Cardiac muscle cell (in vitro differentiated cells and primary cell): ENCODE measurements at regions not wholly inside any gene's neighbourhood (a gene's known extent, or its start where the extent isn't known, plus 50 kb on each side); places are given as distances from the start of the nearest gene placed in this dataset.

Experiments used
- DNase-seq, 2 donors: peaks; one replicate each; pipeline versions ENCODE4 v3.0.0 to v3.0.0-alpha.2; 2010 to 2017; ENCODE audit warnings: low read depth in 1 of 2, low spot score in 1 of 2
- H3K27ac ChIP-seq: fragments of 200-600 bp; sonication (generic); 2 replicates; pipeline ENCODE4 v1.5.1; 2016
- H3K27me3 ChIP-seq: fragments of 200-600 bp; sonication (generic); 2 replicates; pipeline ENCODE4 v1.6.0; 2016; ENCODE audit warnings: control low read depth
- H3K36me3 ChIP-seq: fragments of 200-600 bp; sonication (generic); 2 replicates; pipeline ENCODE4 v1.5.1; 2016; ENCODE audit warnings: control low read depth
- H3K4me1 ChIP-seq: fragments of 200-600 bp; sonication (generic); 2 replicates; pipeline ENCODE4 v1.8.1; 2017; ENCODE audit warnings: low read depth, mild to moderate bottlenecking, mixed run types
- H3K4me3 ChIP-seq: fragments of 200-600 bp; sonication (generic); 2 replicates; pipeline ENCODE4 v1.5.1; 2016; ENCODE audit warnings: mild to moderate bottlenecking
- H3K9me3 ChIP-seq: fragments of 200-600 bp; sonication (generic); 2 replicates; pipeline ENCODE4 v1.5.1; 2017; ENCODE audit warnings: low read depth, mild to moderate bottlenecking, control low read depth
- CTCF ChIP-seq: IDR thresholded peaks from 2 replicates; pipeline ENCODE4 v1.5.1; 2012; ENCODE audit warnings: low read depth, mild to moderate bottlenecking, low read length

- H3K4me1 ChIP-seq: no peaks in the 10 kb centered on the region
- no peak for TF ChIP-seq CTCF
- H3K4me3 ChIP-seq: no peak overlapping the region
- H3K36me3 ChIP-seq: no peaks in the 10 kb centered on the region
- H3K27ac ChIP-seq: no peak overlapping the region
- no peaks in the 10 kb centered on the region for H3K9me3 ChIP-seq
- H3K27me3 ChIP-seq: no peaks in the 10 kb centered on the region
- DNase-seq: no peak
Observed at GRCh38 chr1:90273241-90273774, 278.4 kb downstream of the ZNF326 start.

GRCh38 chr1:90262791-90263190, 267.9 kb downstream of the ZNF326 start:
- H3K27ac ChIP-seq: no peak overlapping the region
- H3K36me3 ChIP-seq: no peaks in the 10 kb centered on the region
- no peaks in the 10 kb centered on the region for H3K27me3 ChIP-seq
- TF ChIP-seq CTCF: no peak
- H3K9me3 ChIP-seq: no peaks in the 10 kb centered on the region
- DNase-seq: no peak
- H3K4me1 ChIP-seq: no peaks in the 10 kb centered on the region
- H3K4me3 ChIP-seq: no peak overlapping the region

- Histone ChIP-seq H3K9me3 (no peaks in the 10 kb centered on the region), H3K27me3 (no peaks in the 10 kb centered on the region), H3K4me1 (no peaks in the 10 kb centered on the region), H3K36me3 (no peaks in the 10 kb centered on the region), H3K4me3 (no peak overlapping the region), H3K27ac (no peak overlapping the region)
- DNase-seq: no peak
- TF ChIP-seq CTCF: no peak
Observed at GRCh38 chr1:90262286-90262685, 267.4 kb downstream of the ZNF326 start.

- no peak overlapping the region for H3K27ac ChIP-seq
Observed at GRCh38 chr1:90246069-90246468, 251.2 kb downstream of the ZNF326 start.

GRCh38 chr1:90236493-90236892, 241.6 kb downstream of the ZNF326 start:
- H3K36me3 ChIP-seq: no peaks in the 10 kb centered on the region
- H3K4me3 ChIP-seq: no peak overlapping the region
- no peak for TF ChIP-seq CTCF
- no peaks in the 10 kb centered on the region for H3K4me1 ChIP-seq
- H3K27ac ChIP-seq: no peak overlapping the region
- no peaks in the 10 kb centered on the region for H3K27me3 ChIP-seq
- DNase-seq: no peak
- no peaks in the 10 kb centered on the region for H3K9me3 ChIP-seq

More at GRCh38 chr1:90246069-90246468, 251.2 kb downstream of the ZNF326 start:
- DNase-seq: no peak
- no peaks in the 10 kb centered on the region for H3K4me1 ChIP-seq
- no peak for TF ChIP-seq CTCF
- H3K4me3 ChIP-seq: no peak overlapping the region
- no peaks in the 10 kb centered on the region for H3K36me3 ChIP-seq
- H3K9me3 ChIP-seq: no peaks in the 10 kb centered on the region
- H3K27me3 ChIP-seq: no peaks in the 10 kb centered on the region

- Histone ChIP-seq H3K4me3 (no peak overlapping the region), H3K27me3 (no peaks in the 10 kb centered on the region), H3K9me3 (no peaks in the 10 kb centered on the region), H3K4me1 (no peaks in the 10 kb centered on the region), H3K36me3 (no peaks in the 10 kb centered on the region), H3K27ac (no peak overlapping the region)
- DNase-seq: no peak
- TF ChIP-seq CTCF: no peak
Observed at GRCh38 chr1:90223401-90223800, 228.5 kb downstream of the ZNF326 start.
